Gastroesophageal sphincter (tissue), 3 donors: ENCODE measurements at regions not wholly inside any gene's neighbourhood (a gene's known extent, or its start where the extent isn't known, plus 50 kb on each side); places are given as distances from the start of the nearest gene placed in this dataset.

Experiments
- EP300 ChIP-seq: sonication (generic); formaldehyde crosslinking; IDR thresholded peaks from one replicate; pipeline ENCODE4 v1.6.1; 2017; ENCODE audit warnings: antibody characterized with exemption, mild to moderate bottlenecking
- POLR2A ChIP-seq, 2 donors: fragments of 450-650 bp; IDR thresholded peaks; one replicate each; pipeline ENCODE4 v1.6.1; 2017; ENCODE audit warnings: antibody characterized with exemption in 2 of 2, mild to moderate bottlenecking in 2 of 2, moderate library complexity in 1 of 2
- POLR2AphosphoS5 ChIP-seq: sonication (generic); formaldehyde crosslinking; IDR thresholded peaks from one replicate; pipeline ENCODE4 v1.6.1; 2017; ENCODE audit warnings: antibody characterized with exemption
- TF ChIP-seq, protein P1 (sequence below), 4 experiments: fragments of 200-600 bp in 2 of 4; fragments of 450-650 bp in 2 of 4; sonication (generic) in 1 of 4; IDR thresholded peaks; one replicate each; pipeline ENCODE4 v1.5.1; 2017 to 2019; ENCODE audit warnings: antibody characterized with exemption in 4 of 4, mild to moderate bottlenecking in 2 of 4, moderate library complexity in 2 of 4

DNA sequence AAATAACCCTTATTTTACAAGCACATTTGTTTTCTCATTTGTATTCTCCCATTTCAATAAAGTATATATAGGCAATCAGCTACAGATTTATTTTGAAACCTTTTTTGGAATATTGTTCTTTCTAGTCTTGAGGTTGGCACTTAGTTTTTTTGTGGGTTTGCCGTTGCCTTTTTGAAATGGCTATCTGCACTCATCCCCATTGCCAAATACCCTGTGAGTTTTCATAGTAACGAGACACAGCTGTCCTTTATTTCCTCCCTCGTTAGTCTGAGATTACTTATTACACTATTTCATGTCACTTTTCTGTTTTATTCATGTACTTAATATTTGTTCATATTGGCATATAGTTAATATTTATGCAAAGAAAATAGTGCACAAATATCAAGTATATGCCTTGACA is 1104.0 kb downstream of the SLC6A15 start:
- TF ChIP-seq POLR2A (IDR thresholded peaks at IDR 0.05) (no peak), POLR2AphosphoS5 (no peak), EP300 (no peak)
- TF ChIP-seq, protein P1, sequence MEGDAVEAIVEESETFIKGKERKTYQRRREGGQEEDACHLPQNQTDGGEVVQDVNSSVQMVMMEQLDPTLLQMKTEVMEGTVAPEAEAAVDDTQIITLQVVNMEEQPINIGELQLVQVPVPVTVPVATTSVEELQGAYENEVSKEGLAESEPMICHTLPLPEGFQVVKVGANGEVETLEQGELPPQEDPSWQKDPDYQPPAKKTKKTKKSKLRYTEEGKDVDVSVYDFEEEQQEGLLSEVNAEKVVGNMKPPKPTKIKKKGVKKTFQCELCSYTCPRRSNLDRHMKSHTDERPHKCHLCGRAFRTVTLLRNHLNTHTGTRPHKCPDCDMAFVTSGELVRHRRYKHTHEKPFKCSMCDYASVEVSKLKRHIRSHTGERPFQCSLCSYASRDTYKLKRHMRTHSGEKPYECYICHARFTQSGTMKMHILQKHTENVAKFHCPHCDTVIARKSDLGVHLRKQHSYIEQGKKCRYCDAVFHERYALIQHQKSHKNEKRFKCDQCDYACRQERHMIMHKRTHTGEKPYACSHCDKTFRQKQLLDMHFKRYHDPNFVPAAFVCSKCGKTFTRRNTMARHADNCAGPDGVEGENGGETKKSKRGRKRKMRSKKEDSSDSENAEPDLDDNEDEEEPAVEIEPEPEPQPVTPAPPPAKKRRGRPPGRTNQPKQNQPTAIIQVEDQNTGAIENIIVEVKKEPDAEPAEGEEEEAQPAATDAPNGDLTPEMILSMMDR (IDR thresholded peaks at IDR 0.05) = no peak
